Dedifferentiated amniotic fluid mesenchymal stem cell (primary cell): ENCODE measurements at regions not wholly inside any gene's neighbourhood (a gene's known extent, or its start where the extent isn't known, plus 50 kb on each side); places are given as distances from the start of the nearest gene placed in this dataset.

Experiments used
- DNase-seq: peaks from one replicate; pipeline ENCODE4 v3.0.0-alpha.2; 2016; ENCODE audit errors: extremely low spot score

DNA sequence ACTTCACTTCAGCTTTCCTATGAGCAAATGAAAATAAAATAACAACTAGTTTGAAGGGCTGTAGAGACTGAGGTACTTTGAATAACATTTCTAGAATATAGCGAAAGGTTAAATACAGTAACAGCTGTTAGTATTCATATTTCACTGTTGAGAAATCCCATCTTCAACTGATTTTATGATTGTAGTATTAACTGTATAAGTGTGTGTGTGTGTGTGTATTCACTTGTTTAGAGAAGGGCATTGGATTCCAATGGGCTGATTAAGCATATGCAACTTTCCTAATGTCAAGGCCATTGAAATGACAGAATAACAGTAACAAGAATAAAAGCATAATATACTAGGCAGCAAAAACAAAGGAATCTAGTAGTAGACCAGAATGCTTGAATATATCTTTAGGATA is 957.5 kb upstream of the EPHA7 start:
- no peak for DNase-seq

DNA sequence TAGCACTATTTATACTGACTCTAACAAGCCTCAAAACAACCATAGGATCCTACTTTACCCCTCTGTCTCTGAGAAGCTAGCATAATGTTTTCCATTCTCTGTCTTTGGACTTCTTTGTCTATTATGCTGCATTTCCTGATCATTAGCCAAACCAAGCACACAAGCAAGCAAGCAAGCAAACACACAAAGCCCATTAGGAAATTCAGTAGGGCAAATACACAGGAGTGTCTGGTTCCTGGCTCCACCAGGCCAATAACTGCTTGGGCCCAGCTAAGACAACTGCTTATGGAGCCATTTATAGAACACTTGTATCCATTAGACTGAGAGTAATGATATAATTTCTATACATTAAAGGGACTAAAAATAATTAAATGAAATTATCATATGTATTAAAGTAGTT is 952.9 kb upstream of the EPHA7 start:
- no peak for DNase-seq

DNA sequence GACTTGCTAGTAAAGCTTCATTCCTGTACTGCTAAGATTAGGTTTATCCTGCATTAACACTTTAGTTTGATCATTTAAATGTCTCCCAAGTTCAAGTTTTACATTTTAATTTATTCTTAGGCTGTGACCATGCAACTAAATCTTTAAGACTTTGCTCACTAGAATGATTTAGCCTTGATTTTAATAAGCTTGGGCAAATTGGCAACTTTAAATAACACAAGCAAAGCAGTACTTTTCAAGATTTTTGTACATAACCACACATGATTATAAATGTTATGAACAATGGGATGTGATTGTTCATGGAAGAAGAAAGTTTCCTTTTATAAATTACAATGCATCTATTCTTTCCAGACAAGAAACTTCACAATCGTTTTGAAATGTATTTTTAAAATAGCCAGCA is 948.0 kb upstream of the EPHA7 start:
- no peak for DNase-seq

DNA sequence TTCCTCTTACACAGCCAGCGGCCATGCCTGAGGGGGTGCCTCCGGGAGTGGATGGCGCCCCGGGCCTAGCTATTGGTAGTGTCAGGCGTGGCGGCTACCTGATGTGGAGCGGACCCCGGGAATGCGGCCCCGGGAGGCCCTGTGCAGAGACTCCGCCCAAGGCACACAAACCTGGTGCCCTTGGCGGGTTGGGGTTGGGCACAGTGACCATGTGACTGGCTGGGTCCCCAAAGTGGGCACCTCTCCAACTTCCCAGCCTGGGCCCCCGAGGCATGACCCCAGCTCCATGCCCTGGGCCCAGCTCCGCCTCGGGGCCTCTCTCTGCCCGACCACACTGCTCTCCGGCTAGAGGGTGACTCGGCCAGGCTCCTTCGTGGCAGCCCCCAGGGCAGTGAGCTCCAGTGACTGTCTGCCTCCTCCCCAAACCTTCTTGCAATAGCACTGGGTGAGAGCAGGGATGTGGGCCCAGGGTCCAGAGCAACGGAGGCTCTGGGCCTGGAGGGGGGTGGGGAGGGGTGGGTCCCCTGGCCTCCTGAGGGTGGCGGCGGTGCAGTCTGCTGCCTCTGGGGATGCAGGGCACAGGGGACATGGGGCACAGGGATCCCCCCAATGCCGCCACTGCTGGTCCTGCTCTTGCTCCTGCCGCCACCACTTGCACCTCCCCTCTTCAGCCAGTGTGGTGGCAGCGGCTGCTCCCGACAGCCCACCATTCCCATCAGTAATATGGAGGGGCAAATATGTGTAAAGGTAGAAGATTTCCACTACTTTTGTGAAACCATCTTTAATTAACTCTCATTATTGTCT is 942.9 kb upstream of the EPHA7 start:
- DNase-seq, result no peak

DNA sequence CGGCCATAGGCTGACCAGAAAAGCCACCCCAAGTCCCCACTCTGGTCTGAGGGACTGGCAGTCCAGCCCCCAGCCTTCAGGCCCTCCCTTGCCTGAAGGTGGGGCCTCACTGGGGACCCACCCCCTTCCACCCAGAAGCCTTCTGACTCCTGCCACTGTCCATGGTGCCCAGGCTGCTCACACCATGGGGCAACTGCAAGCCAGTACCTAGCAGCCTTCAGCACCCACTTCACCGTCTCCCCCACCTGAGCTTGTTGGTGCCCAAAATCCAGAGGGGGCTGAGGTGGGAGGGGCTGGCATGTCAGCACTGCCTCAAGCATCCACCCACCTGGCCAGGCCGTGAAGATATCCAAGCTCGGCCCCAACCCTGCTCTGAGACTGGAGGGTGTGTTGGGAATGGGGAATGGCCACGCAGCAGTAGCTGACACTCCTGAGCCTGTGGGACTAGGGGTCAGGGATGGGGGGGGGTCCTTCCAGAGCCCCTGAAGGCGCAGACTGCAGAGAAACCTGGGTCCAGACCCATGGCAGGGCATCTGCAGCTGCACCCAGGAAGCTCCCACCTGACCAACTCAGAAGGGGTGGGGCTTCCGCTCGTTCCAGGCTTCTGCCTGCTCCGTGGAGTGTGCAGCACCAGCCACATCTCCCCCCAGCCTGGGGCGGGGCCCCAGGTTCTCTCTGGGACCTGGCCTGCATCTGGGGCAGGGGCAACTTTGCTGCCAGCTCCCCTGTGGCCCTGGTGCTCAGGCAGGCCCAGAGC is 942.1 kb upstream of the EPHA7 start:
- no peak for DNase-seq

DNA sequence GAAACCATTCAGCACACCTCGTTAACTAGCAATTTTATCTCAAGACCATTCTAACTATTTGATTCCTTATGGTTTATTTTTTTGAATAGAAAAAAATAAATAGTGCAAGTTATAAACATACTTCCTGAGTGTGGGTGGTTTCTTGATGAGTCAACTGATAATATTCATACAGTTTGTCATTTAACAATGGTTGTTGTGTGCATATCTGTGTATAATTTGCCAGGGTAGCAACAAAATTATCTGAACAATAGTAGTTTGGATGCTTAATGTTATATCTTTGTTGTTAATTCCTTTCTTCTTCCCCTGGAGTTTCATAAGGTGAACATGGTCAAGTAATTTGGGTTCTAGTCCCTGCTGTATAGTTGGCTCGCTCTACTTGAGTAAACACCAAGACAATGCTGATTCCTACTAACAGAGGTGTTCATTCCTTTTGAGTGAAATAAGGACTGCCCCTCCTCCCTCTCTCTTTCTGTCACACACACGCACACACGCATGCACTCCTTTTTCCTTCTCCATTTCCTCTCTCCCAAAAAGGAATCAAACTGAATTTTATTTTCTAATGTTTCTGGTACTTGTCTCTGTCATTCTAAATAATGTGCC is 938.1 kb upstream of the EPHA7 start:
- DNase-seq, result no peak

DNA sequence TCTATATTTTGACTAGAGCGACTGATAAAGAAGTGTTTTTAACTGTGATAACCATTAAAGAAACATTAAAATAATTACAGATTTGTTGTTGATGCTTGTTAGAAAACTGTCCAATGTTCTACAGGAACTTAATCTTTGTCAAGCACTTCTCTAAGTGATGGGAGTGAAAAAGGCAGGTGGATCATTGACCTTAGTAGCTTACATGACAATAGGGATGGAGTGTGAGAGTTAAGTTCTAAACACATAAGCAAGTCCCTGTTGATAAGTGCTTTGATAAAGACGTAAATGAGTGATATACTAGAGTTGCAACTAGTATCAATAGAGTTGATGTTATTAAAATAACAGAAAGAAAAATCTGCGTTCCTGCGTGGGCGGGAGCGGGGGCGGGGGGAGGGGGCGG is 931.5 kb upstream of the EPHA7 start:
- DNase-seq, result no peak

DNA sequence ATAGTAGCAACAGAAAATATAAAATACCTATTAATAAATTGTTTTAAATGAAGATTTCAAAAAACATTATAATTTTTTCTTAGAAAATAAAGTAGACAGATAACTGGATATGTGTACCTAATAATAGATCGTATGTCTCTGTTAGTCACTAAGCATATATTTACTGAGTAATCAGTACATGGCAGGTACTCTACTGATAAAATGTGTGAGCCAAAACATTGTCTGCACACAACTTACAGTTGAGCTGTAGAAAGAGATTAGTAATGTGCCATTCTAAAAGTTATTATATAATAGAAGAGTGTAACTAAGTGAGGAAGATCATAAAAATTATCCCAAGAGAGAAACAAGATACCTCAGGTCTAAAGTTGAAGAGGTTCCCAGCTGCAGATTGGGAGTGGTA is 929.9 kb upstream of the EPHA7 start:
- DNase-seq, result no peak

DNA sequence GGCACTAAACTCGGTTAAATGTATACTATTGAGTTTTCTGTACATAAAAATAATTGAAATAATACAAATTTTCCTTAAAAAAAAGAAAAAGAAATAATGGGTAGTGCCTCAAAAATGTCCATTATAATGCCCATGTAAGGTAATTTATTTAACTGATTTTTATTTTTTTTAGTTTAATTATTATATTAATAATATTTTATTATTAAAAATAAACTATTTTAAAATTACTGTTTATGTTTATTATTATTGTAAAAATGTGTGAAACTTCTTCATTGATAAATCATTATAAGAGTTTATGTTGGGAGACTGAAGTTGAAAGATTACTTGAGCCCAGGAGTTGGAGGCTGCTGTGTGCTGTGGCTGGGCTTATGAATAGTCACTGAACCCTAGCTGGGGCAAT is 925.5 kb upstream of the EPHA7 start:
- no peak for DNase-seq

DNA sequence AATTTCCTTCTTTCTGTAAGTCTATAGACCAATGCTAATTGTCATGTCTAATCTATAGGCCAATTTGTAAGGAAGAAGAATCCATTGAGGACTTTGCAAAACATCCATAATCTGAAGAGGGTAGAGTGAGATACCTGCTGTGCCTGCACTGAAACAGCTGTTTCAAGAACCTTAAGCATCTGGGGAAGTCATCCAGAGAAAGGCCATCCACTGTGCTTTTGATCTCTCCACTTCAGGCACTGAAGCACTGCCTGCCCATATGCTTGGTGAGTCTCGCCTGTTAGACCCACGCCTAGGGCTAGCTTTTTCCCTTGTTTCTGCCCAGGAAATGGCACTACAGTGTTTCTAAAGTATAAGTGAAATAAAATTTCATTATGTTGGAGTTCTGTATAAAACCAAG is 921.8 kb upstream of the EPHA7 start:
- no peak for DNase-seq

DNA sequence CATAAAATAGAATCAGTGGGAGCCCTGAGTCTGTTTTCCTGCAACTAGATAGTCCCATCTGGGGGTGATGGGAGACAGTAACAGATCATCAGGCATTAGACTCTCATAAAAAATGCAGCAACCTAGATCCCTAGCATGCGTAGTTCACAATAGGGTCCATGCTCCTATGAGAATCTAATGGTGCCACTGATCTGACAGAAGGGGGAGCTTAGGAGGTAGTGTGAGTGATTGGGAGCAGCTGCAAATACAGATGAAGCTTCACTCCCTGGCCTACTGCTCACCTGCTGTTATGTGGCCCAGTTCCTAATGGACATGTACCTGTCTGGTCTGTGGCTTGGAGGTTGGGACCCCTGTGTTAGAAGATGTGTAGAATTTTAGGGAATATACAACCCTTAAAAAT is 904.5 kb upstream of the EPHA7 start:
- DNase-seq, result no peak

DNA sequence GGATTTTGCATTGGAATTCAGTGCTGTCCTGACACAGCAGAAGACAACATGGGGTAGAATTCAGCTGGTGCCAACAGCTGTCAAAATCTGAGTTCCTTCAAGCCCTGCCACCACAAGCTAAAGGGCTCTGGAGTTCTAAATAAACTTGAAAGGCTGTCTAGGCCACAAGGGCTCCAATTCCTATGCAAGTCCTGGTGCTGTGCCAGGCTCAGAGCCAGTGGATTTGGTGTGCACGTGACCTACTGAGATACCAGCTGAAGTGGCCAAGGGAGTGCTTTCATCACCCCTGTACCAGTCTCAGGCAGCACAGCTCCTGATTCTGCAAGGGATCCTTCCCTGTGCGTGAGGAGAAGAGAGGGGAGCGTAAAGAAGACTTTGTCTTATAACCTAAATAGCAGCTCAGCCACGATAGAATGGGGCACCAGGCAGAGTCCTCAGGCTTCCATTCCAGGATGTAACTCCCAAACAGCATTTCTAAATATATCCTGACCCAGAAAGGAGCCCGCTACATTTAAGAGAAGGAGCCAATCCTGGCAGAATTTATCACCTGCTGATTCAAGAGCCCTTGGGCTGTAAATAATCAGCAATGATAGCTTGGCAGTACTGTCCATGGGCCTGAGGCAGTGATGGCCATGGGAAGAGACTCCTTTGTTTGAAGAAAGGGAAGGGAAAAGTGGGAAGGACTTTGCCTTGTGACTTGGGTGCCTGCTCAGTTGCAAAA is 881.2 kb upstream of the EPHA7 start:
- DNase-seq, result no peak

DNA sequence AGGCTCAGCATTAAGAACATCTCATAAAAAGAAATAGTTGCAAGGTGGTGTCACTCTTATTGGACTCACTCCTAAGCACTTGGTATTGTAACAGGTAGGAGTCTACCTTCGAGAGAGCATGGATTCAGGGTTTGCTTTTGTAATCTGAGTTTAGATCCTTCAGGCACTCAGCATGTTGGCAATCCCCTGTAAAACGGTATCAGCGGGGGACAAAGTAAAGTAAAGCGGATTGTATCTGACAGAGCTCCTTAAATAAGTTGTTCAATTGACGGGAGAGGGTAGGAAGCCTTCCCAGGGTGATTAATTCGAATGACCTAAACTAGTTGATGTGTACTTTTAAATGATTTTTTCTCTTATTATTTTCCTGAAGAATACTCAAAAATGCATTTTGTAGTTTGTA is 869.8 kb upstream of the EPHA7 start:
- DNase-seq, result no peak

DNA sequence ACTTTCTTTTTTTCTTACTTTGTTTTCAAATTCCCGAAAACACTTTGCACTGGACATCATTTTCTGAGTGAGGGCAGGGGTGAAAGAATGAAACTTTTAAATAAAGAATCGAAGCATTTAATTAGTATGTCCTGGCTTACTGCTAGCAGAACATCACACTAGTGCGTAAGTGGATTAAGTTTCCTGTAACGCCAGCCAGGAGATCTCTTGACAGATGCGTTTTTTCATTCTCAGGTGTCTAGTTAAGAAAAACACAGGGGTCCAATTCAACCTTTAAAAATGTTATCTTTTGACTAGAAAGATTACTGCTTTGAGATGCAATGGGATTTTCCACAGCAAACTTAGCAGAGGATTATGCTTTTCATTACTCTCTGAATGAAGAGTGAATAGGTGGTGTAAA is 858.8 kb upstream of the EPHA7 start:
- no peak for DNase-seq

DNA sequence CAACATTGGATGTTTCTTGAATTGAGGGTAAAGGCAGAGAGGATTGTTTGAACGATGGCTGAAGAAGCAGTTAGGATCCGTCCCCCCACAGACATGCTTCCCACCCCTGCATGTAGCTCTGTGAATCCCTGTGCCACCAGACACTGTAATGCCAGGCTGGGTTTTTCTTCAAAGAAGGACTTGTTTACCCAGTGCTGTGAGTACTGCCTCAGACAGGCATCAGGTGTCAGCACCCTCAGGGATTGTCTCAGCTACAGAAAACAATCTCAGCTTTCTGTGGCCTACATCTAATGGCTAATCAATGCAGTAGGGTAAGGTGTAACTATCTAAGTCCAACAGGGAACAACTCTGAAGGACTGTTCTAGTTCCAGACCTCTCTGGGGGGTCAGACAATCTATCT is 853.0 kb upstream of the EPHA7 start:
- DNase-seq, result no peak

DNA sequence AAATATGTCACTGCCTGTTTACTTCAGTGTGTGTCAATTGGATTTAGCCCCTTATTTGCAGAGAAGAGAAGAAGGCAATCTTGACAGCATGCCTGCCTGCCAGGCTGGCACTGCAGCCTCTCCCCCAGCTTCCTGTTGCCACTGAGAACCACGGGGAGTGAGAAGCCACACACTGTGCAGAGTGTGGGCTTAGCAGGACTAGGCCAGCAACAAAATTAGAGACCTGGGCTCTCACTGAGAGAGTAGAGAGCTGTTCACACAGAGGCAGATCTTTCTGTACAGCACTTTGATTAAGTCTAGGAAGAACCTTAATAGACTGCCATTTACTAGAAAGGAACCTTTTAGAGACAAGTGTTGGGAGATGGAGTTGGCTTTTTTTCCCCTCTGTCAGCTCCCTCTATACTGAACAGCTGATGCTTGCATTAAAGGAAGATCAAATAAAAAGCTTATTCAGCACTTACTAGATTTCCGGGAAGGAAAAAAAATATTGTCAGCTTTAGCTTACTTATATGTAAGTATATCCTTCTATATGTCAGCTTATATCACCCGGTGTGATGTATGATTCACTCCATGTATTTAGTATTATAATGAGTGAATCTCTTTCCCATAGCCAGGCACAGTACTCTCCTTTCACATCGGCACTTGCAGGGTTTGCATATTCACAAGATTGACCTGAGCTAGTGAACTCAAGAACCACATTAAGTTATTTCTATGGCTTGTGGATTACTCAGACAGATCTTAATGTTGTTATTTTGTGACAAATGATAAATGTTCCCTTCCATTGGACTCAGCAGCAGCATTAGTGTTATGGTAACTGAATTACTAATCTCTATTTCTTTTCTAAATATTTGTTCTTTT is 851.0 kb upstream of the EPHA7 start:
- DNase-seq, result no peak

DNA sequence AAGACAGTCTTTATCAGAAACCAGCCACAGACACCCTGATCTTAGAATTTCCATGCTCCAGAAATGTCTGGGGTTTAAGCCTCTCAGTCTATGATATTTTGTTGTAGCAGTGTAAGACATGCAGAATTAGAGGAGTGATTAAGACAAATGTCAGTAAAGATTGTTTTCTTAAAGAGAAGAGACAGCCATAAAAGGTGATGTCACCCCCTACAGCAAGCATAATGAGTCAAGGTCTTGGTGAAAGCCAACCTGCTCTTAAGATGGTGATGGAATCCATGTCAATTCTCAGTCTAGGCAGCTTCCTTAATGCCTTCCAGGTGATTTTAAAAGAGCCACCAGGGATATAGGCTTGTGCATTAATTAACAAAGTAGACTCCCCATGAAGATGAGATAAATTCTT is 849.9 kb upstream of the EPHA7 start:
- no peak for DNase-seq

DNA sequence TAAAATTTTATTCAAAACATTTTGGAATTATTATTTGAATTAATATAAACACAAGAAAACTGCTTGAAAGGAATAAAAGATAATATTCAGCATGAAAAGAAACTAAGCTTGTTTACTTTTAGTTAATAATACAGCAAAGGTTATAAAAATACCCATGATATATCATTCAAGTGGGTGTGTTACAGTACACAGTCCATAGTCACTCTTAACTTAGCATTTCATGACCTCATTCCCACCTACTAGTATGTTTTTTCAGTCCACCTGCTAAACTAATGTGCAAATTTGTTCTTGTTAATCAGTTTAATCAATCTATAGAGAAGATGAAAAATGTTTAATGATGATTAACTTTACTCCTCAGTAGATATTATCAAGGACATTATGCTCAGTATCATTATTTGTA is 841.4 kb upstream of the EPHA7 start:
- no peak for DNase-seq

DNA sequence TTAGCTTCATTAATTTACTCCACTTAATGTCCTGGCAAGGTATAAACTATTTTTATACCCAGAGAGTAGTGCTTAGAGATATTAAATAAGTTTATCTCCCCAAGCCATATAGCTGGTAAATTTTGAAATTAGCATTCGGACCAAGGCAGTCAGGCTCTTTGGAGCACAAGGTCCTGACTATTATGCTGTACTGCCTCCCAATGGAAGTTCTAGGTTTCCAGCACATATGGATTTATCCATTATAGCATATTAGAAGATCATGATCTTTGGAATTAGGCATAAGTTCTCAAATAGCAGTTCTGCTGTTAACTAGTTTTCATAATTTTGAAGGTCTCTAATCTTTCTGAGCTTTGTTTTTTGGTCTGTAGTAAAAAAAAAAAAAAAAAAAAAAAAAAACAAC is 835.3 kb upstream of the EPHA7 start:
- no peak for DNase-seq

DNA sequence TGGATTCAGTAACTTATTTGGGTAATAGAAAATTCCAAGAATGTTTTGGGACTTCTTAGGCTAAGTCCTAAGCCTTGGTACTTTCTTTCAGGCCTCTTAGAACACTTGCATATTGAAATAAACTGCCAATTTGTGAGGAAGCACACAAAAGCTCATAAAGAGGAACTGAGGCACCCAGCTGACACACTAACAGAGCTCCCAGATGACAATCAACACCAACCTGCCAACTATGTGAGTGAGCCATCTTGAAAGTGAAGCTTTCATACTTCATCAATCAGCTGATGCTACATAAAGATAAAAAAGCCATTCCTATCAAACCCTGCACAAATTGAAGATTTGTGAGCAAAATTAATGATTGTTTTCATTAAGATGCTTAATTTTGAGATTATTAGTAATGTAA is 832.5 kb upstream of the EPHA7 start:
- DNase-seq, result no peak

DNA sequence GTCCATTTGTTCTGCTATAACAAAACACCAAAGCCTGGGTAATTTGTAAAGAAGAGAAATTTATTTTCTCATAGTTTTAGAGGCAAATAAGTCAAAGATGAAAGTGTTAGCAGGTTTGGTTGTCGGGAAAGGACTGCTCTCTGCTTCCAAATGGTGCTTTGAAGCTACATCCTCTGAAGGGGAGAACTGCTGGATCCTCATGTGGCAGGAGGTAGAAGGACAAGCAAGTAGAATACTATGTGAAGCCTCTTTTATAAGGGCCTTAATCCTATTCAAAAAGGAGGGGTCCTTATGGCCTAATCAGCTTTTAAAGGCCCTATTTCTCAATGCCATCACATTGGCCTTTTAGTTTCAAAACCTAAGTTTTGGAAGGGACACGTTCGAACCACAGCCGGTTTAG is 826.0 kb upstream of the EPHA7 start:
- no peak for DNase-seq

DNA sequence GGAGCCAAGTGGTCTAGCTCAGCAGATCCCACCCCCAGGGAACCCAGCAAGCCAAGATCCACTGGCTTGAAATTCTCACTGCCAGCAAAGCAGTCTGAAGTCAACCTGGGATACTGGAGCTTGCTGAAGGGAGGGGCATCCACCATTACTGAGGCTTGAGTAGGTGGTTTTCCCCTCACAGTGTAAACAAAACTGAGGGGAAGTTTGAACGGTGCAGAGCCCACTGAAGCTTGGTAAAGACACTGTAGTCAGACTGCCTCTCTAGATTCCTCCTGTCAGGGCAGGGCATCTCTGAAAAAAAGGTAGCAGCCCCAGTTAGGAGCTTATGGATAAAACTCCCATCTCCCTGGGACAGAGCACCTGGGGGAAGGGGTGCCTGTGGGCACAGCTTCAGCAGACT is 819.5 kb upstream of the EPHA7 start:
- no peak for DNase-seq
